ENCODE measurements at regions not wholly inside any gene's neighbourhood (a gene's known extent, or its start where the extent isn't known, plus 50 kb on each side); places are given as distances from the start of the nearest gene placed in this dataset.

DNA sequence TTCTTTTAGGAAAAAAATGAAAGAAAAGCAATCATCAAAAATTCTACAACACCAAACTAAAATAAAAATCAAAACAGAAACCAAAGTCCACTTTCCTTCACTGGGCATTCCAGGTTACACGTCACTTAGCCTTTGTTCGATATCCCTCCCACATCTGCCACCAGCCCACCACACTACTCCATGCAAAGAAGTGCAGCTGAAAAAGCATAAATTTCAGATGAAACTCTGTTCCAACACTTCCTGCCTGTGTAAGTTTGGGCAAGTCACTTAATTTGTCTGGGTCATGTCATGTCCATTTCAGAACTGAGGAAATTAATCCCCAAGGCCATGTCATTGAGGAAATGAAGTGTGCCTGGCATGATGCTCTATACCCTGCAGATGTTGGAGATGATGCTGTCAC is 354.3 kb upstream of the USP24 start:
- TF ChIP-seq CTCF (IDR thresholded peaks at IDR 0.05) (no peak), POLR2A (IDR thresholded peaks at IDR 0.05) (no peak)
